ENCODE measurements at regions not wholly inside any gene's neighbourhood (a gene's known extent, or its start where the extent isn't known, plus 50 kb on each side); places are given as distances from the start of the nearest gene placed in this dataset.

- TF ChIP-seq CTCF (IDR thresholded peaks at IDR 0.05; ENCODE audit: insufficient read depth, low read length, poor library complexity, severe bottlenecking) (no peak), EZH2phosphoT487 (conservative IDR thresholded peaks at IDR 0.05; ENCODE audit: low read length) (no peak)
These were observed 361.0 kb downstream of the SHQ1 start for GRCh38 chr3:72487078-72487765.

Measured in SU-DHL-6 (cell line).